GM10266 (cell line): ENCODE measurements at regions not wholly inside any gene's neighbourhood (a gene's known extent, or its start where the extent isn't known, plus 50 kb on each side); places are given as distances from the start of the nearest gene placed in this dataset.

Source experiments
- DNase-seq: peaks from one replicate; pipeline ENCODE4 v3.0.0; 2012; ENCODE audit errors: extremely low spot score
- TF ChIP-seq, protein P1 (sequence below): IDR thresholded peaks from 2 replicates; pipeline ENCODE4 v1.5.1; 2012; ENCODE audit warnings: mild to moderate bottlenecking, low read depth; ENCODE audit not compliant: control insufficient read depth, insufficient read depth; ENCODE audit errors: missing control alignments

DNA sequence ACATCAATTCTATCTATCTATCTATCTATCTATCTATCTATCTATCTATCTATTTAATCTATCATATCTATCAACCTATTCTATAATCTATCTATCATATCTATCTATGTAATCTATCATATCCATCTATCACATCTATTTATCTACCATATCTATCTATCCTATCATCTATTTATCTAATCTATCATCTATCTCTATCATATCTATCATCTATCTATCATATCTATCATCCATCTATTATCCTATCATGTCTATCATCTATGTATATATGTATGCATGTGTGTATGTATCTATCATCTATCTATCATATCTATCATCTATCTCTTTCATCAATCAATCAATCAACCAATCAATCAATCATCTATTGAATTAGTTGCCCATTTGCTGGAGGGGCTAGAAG is 159.3 kb upstream of the GALNT17 start:
- TF ChIP-seq, protein P1, sequence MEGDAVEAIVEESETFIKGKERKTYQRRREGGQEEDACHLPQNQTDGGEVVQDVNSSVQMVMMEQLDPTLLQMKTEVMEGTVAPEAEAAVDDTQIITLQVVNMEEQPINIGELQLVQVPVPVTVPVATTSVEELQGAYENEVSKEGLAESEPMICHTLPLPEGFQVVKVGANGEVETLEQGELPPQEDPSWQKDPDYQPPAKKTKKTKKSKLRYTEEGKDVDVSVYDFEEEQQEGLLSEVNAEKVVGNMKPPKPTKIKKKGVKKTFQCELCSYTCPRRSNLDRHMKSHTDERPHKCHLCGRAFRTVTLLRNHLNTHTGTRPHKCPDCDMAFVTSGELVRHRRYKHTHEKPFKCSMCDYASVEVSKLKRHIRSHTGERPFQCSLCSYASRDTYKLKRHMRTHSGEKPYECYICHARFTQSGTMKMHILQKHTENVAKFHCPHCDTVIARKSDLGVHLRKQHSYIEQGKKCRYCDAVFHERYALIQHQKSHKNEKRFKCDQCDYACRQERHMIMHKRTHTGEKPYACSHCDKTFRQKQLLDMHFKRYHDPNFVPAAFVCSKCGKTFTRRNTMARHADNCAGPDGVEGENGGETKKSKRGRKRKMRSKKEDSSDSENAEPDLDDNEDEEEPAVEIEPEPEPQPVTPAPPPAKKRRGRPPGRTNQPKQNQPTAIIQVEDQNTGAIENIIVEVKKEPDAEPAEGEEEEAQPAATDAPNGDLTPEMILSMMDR, result no peak
- DNase-seq, result no peak

DNA sequence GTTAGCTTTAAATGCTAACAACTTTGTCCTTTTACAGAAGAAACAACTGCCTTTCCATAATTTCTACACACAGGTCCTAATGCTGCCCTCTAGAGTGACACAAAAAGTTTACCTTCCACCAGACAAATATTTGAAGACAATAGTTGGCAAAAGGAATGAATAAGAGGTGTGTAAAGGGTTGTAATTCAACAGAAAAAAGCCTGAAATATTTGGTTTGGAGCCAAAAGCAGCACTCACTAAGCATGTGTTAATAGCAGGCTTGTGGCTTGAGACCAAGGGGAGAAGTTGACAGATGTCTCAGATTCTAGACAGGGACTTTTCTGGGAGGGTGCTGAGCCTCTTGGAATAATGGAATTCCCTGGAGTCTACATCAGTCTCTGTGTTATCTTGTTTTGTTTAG is 156.2 kb upstream of the GALNT17 start:
- no peak for DNase-seq
- TF ChIP-seq, protein P1, result no peak

DNA sequence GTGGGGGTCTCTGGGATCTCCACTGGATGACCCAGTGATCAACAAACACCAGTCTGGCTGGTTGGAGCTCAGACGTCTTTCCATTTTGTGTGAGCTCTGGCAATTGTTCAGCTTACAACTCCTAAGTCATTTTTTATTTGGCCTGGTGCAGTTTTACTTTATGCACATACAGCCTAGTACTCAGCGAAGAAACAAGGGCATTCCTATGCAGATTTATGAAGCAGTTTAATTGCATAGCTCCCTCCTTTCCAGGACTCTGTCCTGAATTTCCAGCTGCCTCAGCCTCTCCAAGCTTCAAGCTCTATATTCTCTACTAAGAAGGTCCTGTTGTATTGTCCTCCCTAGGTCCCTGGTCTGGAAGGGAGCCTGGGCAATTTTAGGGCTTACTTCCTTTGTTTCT is 145.6 kb upstream of the GALNT17 start:
- no peak for DNase-seq
- TF ChIP-seq, protein P1, result no peak

DNA sequence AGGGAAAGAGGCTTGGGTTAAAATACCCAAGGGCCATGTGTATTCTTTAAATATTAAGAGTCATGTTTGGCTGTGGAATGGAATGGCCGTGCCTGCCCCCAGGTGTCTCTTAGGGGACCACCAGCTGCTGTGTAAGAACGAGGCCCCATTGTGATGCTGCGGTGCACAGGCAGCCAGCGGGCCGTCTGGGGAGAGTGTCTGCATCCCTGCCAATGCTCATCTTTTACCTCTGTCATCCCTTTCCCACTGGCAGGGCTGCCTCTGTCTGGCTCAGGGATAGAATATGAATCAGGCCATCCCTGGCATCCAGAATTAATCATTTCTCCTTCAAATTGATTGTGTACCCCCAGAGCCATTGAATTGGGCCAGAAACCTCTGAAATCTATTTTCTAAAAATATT is 137.8 kb upstream of the GALNT17 start:
- no peak for DNase-seq
- TF ChIP-seq, protein P1, result no peak

DNA sequence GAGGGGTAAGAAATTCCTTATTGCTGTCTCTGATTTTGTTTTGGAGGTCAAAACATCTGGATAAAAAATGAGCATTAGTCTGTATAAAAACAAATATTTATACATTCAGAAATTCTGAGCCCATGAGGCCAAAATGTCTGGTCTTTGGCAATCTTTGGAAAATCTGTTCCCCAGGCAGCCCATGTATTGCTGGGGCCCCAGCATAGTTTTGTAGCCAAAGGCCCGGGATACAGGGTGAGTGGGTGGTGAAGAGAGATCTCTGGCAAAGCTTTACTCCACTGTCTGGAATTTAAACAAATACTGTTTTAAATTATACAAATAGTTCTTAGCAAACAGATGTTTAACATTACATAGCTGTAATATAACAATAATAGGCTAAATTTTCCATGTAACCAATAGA is 134.7 kb upstream of the GALNT17 start:
- TF ChIP-seq, protein P1, result no peak
- no peak for DNase-seq

DNA sequence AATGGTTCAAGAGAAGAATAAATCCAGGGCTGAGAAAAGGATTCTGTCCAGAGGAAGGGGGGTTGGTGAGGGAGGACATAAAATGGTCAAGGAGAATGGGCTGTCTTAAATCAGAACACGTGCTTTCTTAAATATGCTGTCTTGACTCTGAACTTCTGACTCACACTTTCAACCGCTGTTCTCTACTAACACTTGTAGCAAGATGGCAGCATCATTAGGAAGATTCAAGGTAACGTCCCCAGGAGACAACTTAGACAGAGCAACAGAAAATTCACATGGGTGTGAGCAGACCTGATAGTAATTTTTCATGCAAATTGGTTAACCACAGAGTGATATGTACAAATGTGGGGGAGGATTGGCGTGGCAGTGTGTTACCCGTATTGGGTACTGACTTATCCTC is 126.8 kb upstream of the GALNT17 start:
- no peak for DNase-seq
- TF ChIP-seq, protein P1, result no peak

DNA sequence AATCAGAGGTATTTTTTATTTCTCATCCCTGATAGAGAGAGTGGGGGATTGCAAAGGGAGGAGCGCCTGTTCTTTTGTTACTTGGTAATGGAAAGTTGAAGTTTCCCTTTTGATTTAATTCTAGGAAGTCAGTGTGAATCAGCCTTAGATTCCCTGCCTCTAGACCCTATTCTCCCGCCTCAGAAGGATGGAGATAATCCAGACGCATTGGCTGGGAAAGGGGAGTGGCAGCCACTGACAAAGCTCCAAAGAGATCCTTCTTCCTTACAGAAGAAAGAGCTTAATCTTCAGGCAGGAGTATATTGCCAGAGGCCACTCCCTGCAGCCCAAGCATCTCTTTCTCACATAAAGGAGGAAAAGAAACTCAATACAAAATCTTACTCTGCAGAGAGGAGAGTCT is 122.3 kb upstream of the GALNT17 start:
- TF ChIP-seq, protein P1, result no peak
- DNase-seq, result no peak
